ENCODE measurements at regions not wholly inside any gene's neighbourhood (a gene's known extent, or its start where the extent isn't known, plus 50 kb on each side); places are given as distances from the start of the nearest gene placed in this dataset.

DNA sequence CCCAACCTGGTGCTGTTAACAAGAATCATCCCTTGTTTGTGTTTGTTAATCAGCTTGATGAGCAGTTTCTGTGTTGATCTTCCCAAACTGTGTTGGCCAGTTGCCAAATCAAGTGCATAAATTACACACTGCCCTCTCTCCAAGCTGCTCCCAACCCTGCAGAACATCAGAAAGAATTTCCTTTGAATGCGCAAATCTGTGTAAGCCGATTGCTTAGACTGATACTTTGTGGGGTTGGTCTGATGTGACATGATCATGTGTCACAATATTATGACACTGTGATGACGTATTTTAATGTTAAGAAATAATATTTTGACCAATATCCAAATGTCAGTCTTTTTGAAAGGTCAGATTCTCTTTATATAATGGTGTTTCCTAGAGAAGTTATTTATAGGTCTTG lies 766.4 kb upstream of the WWC1 start:
- 56% methylated on average over 3 of the region's 3 CpGs for whole genome bisulfite sequencing (ENCODE audit: insufficient coverage, insufficient replicate concordance, low lambda C conversion rate, missing lambda C conversion rate)

More for the DNA sequence above, 766.4 kb upstream of the WWC1 start:
- intact Hi-C loops (cut with micrococcal nuclease; ENCODE audit: unreplicated experiment), result no loop called here
- ChIA-PET SMC1A (ENCODE audit: uncharacterized antibody, unreplicated experiment) (no interaction called here), RAD21 (ENCODE audit: unreplicated experiment) (no interaction called here), POLR2A (no interaction called here), CTCF (no interaction called here)
- Histone ChIP-seq H4K20me1 (ENCODE audit: control insufficient read depth, insufficient read depth) (no peaks in the 10 kb centered on the region), H3K4me1 (ENCODE audit: control insufficient read depth, insufficient read depth, low read length) (no peaks in the 10 kb centered on the region), H3K27ac (ENCODE audit: control insufficient read depth, insufficient read depth) (no peak overlapping the region), H3K79me2 (ENCODE audit: control insufficient read depth, insufficient read depth, low read length) (no peaks in the 10 kb centered on the region), H3K36me3 (ENCODE audit: control insufficient read depth in 2 of 2, insufficient read depth in 2 of 2, low read length in 1 of 2) (no peaks in the 10 kb centered on the region), H2AFZ (ENCODE audit: control insufficient read depth, low read depth, low read length) (no peak overlapping the region), H3K27me3 (replicated peaks in 1 of 2; ENCODE audit: control insufficient read depth in 2 of 2, insufficient read depth in 2 of 2, low read length in 1 of 2) (no peaks in the 10 kb centered on the region), H3K4me3 (no peak overlapping the region), H3K4me2 (ENCODE audit: control insufficient read depth, insufficient read depth) (no peak overlapping the region), H3K9me3 (replicated peaks; ENCODE audit: control insufficient read depth, insufficient read depth, low read length) (no peaks in the 10 kb centered on the region), H3K9ac (ENCODE audit: control insufficient read depth, insufficient read depth, low read length) (no peak overlapping the region)
- FAIRE-seq, result no peak
- TF ChIP-seq PAX5 (IDR thresholded peaks at IDR 0.05; ENCODE audit: borderline replicate concordance, low read depth, low read length), result no peak
- no peak for TF ChIP-seq SMC3 (IDR thresholded peaks at IDR 0.05; ENCODE audit: borderline replicate concordance, low read length)
- TF ChIP-seq RUNX3 (IDR thresholded peaks at IDR 0.05; ENCODE audit: low read length), result no peak
- TF ChIP-seq HCFC1 (IDR thresholded peaks at IDR 0.05; ENCODE audit: low read length), result no peak
- TF ChIP-seq MEF2B (IDR thresholded peaks at IDR 0.05; ENCODE audit: partially characterized antibody, poor library complexity, severe bottlenecking), result no peak
- no peak for TF ChIP-seq CHD4 (IDR thresholded peaks at IDR 0.05)
- TF ChIP-seq NFYA (IDR thresholded peaks at IDR 0.05; ENCODE audit: borderline replicate concordance, low read depth, low read length), result no peak
- TF ChIP-seq ETV6 (conservative IDR thresholded peaks at IDR 0.05 in 1 of 2, IDR thresholded peaks at IDR 0.05 in 1 of 2; ENCODE audit: borderline replicate concordance in 1 of 2, low read depth in 1 of 2), result no peak
- TF ChIP-seq, protein P1, sequence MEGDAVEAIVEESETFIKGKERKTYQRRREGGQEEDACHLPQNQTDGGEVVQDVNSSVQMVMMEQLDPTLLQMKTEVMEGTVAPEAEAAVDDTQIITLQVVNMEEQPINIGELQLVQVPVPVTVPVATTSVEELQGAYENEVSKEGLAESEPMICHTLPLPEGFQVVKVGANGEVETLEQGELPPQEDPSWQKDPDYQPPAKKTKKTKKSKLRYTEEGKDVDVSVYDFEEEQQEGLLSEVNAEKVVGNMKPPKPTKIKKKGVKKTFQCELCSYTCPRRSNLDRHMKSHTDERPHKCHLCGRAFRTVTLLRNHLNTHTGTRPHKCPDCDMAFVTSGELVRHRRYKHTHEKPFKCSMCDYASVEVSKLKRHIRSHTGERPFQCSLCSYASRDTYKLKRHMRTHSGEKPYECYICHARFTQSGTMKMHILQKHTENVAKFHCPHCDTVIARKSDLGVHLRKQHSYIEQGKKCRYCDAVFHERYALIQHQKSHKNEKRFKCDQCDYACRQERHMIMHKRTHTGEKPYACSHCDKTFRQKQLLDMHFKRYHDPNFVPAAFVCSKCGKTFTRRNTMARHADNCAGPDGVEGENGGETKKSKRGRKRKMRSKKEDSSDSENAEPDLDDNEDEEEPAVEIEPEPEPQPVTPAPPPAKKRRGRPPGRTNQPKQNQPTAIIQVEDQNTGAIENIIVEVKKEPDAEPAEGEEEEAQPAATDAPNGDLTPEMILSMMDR (IDR thresholded peaks at IDR 0.05 in 2 of 3, conservative IDR thresholded peaks at IDR 0.05 in 1 of 3; ENCODE audit: control insufficient read depth in 2 of 3, extremely low read depth in 1 of 3, insufficient read depth in 1 of 3, low read depth in 3 of 3, low read length in 3 of 3), result no peak
- no peak for TF ChIP-seq HDAC2 (IDR thresholded peaks at IDR 0.05)
- TF ChIP-seq, protein P2, sequence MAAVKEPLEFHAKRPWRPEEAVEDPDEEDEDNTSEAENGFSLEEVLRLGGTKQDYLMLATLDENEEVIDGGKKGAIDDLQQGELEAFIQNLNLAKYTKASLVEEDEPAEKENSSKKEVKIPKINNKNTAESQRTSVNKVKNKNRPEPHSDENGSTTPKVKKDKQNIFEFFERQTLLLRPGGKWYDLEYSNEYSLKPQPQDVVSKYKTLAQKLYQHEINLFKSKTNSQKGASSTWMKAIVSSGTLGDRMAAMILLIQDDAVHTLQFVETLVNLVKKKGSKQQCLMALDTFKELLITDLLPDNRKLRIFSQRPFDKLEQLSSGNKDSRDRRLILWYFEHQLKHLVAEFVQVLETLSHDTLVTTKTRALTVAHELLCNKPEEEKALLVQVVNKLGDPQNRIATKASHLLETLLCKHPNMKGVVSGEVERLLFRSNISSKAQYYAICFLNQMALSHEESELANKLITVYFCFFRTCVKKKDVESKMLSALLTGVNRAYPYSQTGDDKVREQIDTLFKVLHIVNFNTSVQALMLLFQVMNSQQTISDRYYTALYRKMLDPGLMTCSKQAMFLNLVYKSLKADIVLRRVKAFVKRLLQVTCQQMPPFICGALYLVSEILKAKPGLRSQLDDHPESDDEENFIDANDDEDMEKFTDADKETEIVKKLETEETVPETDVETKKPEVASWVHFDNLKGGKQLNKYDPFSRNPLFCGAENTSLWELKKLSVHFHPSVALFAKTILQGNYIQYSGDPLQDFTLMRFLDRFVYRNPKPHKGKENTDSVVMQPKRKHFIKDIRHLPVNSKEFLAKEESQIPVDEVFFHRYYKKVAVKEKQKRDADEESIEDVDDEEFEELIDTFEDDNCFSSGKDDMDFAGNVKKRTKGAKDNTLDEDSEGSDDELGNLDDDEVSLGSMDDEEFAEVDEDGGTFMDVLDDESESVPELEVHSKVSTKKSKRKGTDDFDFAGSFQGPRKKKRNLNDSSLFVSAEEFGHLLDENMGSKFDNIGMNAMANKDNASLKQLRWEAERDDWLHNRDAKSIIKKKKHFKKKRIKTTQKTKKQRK (IDR thresholded peaks at IDR 0.05; ENCODE audit: low read depth, low read length), result no peak
- no TSS peak for BruUV-seq (replicated peaks)
- ATAC-seq, result no peak
- no peak for DNase-seq (ENCODE audit: low read depth, low spot score)
- in situ Hi-C loops (cut with MboI), result no loop called here

All from GM12878 (cell line).